Neuron (in vitro differentiated cells): ENCODE measurements at regions not wholly inside any gene's neighbourhood (a gene's known extent, or its start where the extent isn't known, plus 50 kb on each side); places are given as distances from the start of the nearest gene placed in this dataset.

Experiments
- H2AFZ ChIP-seq: one replicate; pipeline ENCODE4 v1.6.1; 2013; ENCODE audit warnings: low read depth, mild to moderate bottlenecking, inconsistent platforms, low read length, moderate library complexity
- H3K27me3 ChIP-seq: one replicate; pipeline ENCODE4 v1.6.1; 2013; ENCODE audit warnings: low read length; ENCODE audit not compliant: insufficient read depth
- H3K36me3 ChIP-seq: one replicate; pipeline ENCODE4 v1.6.1; 2013; ENCODE audit warnings: low read length; ENCODE audit not compliant: insufficient read depth
- H3K4me1 ChIP-seq: one replicate; pipeline ENCODE4 v1.6.1; 2013; ENCODE audit warnings: low read length; ENCODE audit not compliant: insufficient read depth
- H3K4me3 ChIP-seq: 2 replicates; pipeline ENCODE4 v1.5.1; 2013; ENCODE audit warnings: mild to moderate bottlenecking, low read length, moderate library complexity
- H3K9me3 ChIP-seq: one replicate; pipeline ENCODE4 v1.6.1; 2013; ENCODE audit warnings: low read length

DNA sequence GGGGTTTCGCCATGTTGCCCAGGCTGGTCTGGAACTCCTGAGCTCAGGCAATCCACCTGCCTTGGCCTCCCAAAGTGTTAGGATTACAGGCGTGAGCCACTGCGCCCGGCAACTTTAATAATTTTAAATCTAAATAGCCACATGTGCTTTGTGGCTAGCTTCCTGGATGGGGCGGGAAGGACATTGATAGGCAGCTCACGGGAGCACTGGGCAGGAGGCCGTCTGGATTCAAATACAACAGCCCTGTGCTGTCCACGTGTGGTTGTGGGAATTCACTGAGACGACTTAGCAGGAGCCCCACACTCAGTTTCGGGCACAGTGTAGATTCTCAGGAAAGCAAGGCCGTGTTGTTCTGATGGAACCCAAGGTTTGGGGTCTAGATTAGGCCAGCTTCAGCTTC, 177.1 kb downstream of the ETS2 start:
- H3K4me3 ChIP-seq: no peak overlapping the region
- H3K36me3 ChIP-seq: no peaks in the 10 kb centered on the region
- no peaks in the 10 kb centered on the region for H3K27me3 ChIP-seq
- H3K9me3 ChIP-seq: no peaks in the 10 kb centered on the region
- peaks cover 14% of the 10 kb centered on the region for H3K4me1 ChIP-seq
- H2AFZ ChIP-seq: no peak overlapping the region

DNA sequence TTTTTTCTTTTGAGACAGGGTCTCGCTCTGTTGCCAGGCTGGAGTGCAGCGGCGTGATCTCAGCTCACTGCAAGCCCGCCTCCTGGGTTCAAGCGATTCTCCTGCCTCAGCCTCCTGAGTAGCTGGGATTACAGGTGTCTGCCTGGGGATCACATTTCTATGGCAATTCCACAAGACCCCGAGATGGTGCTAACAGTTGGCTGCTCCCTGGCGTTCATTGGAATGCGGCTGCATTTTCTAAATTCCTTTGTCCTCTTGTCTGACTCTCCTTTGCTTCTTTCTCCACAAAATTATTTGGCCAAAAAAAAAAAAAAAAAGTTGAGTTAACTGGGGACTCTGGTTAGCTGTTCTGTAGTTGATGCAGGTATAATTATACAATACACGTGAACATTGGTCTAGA, 176.4 kb downstream of the ETS2 start:
- Histone ChIP-seq H3K27me3 (no peaks in the 10 kb centered on the region), H3K36me3 (no peaks in the 10 kb centered on the region), H3K4me1 (peaks cover 7% of the 10 kb centered on the region), H2AFZ (no peak overlapping the region), H3K9me3 (no peaks in the 10 kb centered on the region), H3K4me3 (no peak overlapping the region)

DNA sequence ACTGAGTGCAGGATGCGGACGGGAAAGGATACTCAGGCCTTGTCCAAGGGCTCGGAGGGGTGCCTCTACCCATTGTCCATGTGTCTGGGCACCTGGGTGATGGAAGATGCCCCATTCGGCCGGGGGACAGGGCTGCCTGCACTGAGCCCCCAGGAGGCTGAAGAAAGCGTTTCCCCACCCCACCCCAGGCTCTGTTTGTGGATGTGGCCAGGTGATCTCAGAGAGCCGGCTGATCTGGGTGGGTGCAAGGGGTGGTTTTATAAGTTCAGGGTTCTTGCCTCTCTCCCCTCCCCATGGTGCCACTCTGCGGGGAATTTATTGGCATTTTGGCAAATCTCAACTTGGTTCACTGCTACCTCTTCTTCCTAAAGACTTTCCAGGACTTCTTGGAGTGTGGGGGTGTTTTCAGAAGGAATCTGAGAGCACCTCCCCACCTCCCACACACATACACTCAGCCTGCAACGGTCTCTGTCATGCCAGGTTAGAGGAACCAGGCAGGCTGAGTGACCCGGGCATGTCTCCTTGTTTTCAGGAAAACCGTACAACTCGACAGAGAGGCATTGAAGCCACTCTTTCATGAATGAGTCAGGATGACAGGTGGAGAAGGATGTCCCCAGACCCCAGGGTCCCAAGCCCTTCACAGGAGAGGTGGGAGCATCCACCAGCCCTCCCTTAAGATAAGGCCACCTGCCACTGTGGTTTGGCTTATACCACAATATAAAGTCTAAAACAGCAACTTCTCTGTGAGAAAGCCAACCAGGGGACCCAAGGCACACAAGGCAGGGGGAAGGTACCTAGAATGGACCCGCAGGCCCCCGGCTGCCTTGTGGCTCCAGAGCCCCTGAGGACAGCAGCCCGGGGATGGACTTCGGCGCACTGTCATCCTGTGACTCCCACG, 174.9 kb downstream of the ETS2 start:
- H3K27me3 ChIP-seq: no peaks in the 10 kb centered on the region
- no peak overlapping the region for H2AFZ ChIP-seq
- H3K4me3 ChIP-seq: no peak overlapping the region
- peaks cover 10% of the 10 kb centered on the region for H3K4me1 ChIP-seq
- no peaks in the 10 kb centered on the region for H3K36me3 ChIP-seq
- H3K9me3 ChIP-seq: no peaks in the 10 kb centered on the region

DNA sequence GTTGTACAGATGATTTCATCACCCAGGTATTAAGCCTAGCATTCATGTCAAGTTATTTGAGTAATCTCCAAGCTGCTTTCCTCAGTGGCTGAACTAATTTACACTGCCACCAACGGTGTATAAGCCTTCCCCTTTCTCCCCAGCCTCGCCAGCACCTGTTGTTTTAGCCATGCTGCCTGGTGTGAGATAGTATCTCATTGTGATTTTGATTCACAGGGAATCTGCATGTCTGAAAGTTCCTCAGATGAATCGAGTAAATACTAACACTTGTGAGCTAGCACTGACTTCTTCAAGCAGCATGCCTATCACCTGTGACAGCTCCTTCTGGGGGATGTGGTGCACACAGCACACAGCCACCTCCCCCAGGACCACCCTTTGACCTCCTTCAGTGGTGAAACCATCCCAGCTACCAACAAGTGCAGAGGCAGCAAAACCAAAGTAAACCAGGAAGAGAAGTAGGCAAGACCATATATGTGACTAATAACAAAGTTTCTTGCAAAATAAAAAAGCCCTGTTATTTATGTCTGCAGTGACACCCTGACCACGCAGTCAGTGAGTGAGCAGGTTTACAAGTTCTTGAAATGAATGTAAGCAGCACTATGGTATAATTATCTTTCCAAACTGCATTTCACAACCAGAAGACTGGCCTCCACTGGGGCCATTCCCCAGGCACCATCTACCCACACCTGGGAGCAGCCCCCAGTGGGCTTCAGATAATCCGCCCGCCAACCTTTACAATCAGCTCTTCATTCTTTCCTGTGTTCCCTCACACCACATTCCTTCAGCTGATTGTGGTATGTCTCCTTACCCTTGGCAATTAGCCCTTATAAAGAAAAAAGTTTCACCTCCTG, 173.8 kb downstream of the ETS2 start:
- Histone ChIP-seq H3K27me3 (no peaks in the 10 kb centered on the region), H3K4me3 (no peak overlapping the region), H3K36me3 (no peaks in the 10 kb centered on the region), H3K9me3 (no peaks in the 10 kb centered on the region), H3K4me1 (peaks cover 10% of the 10 kb centered on the region), H2AFZ (no peak overlapping the region)

DNA sequence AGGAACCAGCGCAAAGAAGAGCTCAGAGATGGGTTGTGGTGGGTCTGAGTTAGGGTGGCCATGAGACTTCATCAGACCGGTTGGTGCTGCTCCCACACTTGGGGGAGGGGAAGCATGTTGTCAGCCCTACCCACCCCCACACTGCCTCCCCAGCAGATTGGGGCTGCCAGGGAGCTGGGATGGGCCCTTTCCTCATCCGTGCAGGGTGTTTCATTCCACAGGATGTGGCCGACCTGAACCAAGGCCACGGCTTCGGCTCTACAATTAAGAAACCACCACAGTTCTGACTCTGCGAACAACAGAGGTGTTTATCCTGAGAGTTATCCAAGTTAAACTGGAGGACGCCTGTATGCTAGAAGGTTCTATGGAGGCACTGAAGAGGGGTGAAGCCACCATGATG, 171.2 kb downstream of the ETS2 start:
- Histone ChIP-seq H2AFZ (no peak overlapping the region), H3K36me3 (no peaks in the 10 kb centered on the region), H3K4me3 (no peak overlapping the region), H3K9me3 (no peaks in the 10 kb centered on the region), H3K27me3 (no peaks in the 10 kb centered on the region), H3K4me1 (peaks cover 5% of the 10 kb centered on the region)

DNA sequence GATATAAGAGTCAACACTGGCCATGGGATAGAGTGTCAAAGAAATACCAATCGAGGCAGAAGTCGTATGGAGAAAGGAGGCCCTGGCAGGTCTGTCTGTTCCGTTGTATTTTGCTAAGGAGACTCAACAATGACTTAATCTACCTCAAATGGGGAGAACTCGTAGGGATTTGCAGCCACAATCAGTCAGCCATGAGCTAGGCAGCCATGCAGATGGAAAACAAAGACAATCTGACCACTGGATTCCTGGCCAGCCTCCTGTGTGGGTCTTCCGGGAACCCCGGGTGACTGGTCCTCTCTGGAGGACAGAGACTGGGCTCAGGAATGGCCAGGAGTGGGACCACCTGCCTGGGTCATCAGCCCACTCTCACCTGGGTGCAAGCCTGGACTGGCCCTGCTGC, 167.8 kb downstream of the ETS2 start:
- Histone ChIP-seq H3K4me3 (no peak overlapping the region), H3K9me3 (no peaks in the 10 kb centered on the region), H2AFZ (no peak overlapping the region), H3K36me3 (no peaks in the 10 kb centered on the region), H3K4me1 (peaks cover 3% of the 10 kb centered on the region), H3K27me3 (no peaks in the 10 kb centered on the region)

DNA sequence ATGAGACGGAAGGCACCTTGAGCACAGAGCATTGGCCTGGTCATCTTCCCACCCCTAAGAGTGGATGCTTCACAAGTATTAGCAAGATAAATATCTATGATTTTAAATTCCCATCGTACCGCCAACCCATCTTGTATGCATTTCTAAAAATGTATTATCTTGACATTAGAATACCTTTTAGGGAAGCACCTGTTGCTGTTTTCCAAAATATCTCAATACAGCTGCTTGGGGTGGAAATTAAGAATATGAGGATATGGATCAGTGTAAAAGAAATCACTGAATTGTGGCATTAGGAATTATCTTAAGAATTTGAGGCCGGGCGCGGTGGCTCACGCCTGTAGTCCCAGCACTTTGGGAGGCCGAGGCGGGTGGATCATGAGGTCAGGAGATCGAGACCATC, 166.3 kb downstream of the ETS2 start:
- no peaks in the 10 kb centered on the region for H3K9me3 ChIP-seq
- H3K4me3 ChIP-seq: no peak overlapping the region
- no peak overlapping the region for H2AFZ ChIP-seq
- H3K36me3 ChIP-seq: no peaks in the 10 kb centered on the region
- peaks cover 3% of the 10 kb centered on the region for H3K4me1 ChIP-seq
- no peaks in the 10 kb centered on the region for H3K27me3 ChIP-seq

DNA sequence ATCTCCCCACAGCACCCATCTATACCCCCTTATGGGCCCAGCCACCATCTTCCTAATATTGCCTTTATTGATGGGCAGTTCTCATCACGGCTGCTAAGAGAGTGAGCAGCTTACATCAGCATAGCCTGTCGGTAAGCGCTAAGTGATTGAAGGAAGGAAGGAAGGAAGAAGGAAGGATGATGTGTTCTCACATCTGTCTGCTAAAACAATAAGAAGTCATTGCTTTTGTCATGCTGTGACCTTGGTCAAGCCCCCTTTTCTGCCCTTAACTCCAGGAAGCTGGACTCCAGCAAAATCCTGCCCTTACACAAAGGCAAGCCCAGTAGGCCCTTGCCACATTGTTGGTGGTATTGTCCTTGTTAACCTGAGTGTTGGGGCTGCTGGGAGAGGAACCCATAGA, 165.0 kb downstream of the ETS2 start:
- Histone ChIP-seq H3K4me1 (no peaks in the 10 kb centered on the region), H2AFZ (no peak overlapping the region), H3K4me3 (no peak overlapping the region), H3K36me3 (no peaks in the 10 kb centered on the region), H3K27me3 (no peaks in the 10 kb centered on the region), H3K9me3 (no peaks in the 10 kb centered on the region)

DNA sequence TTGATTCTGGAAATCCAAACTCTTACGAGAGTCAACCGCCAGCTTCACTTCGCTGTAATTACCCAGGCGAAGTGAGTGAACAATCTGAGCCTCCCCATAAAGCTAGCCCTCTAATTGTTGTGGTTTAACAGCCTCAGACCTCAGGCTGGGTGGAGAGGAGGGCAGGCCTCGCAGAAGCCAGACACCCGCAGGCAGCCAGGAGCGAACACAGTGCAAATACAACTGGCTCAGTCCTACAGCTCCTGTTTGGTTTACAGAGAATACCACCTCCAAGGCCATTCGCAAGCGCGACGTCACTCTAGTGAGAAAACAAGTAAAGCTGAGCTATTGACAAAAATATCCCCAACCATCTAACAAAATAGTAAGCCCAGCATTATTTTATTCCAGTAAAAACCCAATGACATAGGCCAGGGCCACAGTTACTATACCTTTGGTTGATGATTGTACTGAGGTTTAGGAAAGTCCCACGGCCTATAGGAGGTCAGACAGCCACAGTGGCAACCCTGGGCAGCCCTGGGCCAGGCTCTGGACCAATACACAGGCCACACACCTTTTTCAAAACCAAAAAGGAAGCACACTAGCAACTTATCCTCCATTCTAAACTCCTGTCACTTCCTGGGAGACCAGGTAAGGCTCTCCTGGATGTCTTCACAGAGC, 163.3 kb downstream of the ETS2 start:
- H3K9me3 ChIP-seq: no peaks in the 10 kb centered on the region
- no peaks in the 10 kb centered on the region for H3K27me3 ChIP-seq
- no peaks in the 10 kb centered on the region for H3K36me3 ChIP-seq
- no peak overlapping the region for H3K4me3 ChIP-seq
- no peak overlapping the region for H2AFZ ChIP-seq
- no peaks in the 10 kb centered on the region for H3K4me1 ChIP-seq

DNA sequence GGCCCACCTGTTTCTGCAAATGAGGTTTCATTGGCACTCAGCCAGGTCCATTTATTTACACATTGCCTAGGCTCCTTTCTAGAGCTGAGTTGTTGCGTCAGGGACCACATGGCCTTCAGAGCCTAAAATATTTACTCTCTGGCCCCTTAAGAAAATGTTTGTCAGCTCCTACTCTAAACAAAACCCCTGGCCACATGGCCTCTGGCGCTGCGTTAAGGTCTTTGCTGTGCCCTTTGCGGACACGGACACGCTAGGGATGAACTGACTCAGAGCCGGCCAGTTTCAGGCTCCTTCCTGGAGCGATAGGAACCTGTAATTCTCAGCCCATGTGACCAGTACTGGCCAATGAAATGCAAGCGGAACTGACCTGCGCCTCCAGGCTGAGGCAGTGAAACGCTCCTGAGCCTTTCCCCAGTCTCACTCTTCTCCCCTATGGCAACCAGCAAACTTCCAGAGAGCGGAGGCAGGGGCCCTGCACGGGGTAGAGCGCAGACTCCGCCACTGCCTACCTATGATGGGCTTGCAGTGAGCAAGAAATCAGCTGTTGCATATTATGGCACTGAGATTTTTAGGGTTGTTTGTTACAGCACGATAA, 160.3 kb downstream of the ETS2 start:
- Histone ChIP-seq H3K27me3 (no peaks in the 10 kb centered on the region), H3K4me3 (no peak overlapping the region), H3K4me1 (no peaks in the 10 kb centered on the region), H2AFZ (no peak overlapping the region), H3K9me3 (peaks cover 3% of the 10 kb centered on the region), H3K36me3 (no peaks in the 10 kb centered on the region)

DNA sequence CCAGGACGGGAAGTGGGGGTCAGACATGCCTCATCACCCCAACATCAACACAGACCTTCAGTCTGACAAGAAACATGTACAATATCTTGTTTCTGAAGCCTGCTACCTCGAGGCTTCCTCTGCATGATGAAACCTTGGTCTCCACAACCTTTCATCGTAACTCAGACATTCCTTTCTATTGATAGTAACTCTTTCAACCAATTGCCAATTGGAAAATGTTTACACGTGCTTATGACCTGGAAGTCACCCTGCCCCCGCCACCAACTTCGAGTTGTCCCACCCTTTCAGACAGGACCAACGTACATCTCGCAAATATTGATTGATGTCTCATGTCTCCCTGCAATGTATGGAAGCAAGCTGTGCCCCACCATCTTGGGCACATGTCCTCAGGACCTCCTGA, 159.5 kb downstream of the ETS2 start:
- Histone ChIP-seq H2AFZ (no peak overlapping the region), H3K27me3 (no peaks in the 10 kb centered on the region), H3K4me3 (no peak overlapping the region), H3K36me3 (no peaks in the 10 kb centered on the region), H3K9me3 (peaks cover 3% of the 10 kb centered on the region), H3K4me1 (no peaks in the 10 kb centered on the region)

DNA sequence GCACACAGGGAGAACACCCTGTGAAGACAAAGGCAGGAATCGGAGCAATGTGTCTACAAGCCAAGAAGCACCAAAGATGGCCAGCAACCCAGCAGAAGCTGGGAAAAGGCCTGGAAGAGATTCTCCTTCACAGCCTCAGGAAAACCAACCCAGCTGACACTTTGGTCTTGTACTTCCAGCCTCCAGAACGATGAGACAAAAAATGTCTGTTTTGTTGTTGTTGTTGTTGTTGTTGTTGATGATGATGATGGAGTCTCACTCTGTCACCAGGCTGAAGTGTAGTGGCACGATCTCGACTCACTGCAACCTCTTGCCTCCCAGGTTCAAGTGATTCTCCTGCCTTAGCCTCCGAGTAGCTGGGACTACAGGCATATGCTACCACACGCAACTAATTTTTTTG, 157.3 kb downstream of the ETS2 start:
- Histone ChIP-seq H3K4me1 (no peaks in the 10 kb centered on the region), H3K4me3 (no peak overlapping the region), H3K9me3 (peaks cover 3% of the 10 kb centered on the region), H2AFZ (no peak overlapping the region), H3K27me3 (no peaks in the 10 kb centered on the region), H3K36me3 (no peaks in the 10 kb centered on the region)

DNA sequence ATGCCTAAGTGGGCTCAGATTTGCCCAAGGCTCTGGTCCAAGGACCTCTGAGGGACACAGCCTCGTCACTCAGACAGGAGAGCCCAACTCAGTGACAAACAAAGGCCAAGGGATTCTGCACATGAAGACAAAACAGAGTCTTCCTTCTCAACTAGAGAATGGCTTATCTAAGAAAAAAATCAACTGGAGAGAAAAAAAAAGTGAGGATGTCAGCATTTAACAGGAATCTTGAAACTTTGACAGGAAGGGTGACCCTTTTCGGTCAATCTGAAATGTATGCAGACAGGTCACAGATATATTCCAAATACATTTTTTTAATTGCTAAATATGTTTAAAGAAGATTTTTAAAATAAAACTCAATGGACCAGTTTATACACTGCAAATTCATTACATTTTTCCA, 154.5 kb downstream of the ETS2 start:
- Histone ChIP-seq H3K9me3 (peaks cover 3% of the 10 kb centered on the region), H2AFZ (no peak overlapping the region), H3K4me1 (no peaks in the 10 kb centered on the region), H3K36me3 (no peaks in the 10 kb centered on the region), H3K4me3 (no peak overlapping the region), H3K27me3 (peaks cover 5% of the 10 kb centered on the region)
